Gastrocnemius medialis (tissue), 4 donors: ENCODE measurements at regions not wholly inside any gene's neighbourhood (a gene's known extent, or its start where the extent isn't known, plus 50 kb on each side); places are given as distances from the start of the nearest gene placed in this dataset.

Source experiments
- ATAC-seq, 2 donors: fragments of 150-250 bp; one replicate each; pipeline ENCODE4 v1.9.1; 2016
- DNase-seq, 2 donors: peaks; one replicate each; pipeline ENCODE4 v3.0.0-alpha.2; 2019
- H3K27ac ChIP-seq, 4 donors: fragments of 200-600 bp; sonication (generic); 1 replicate in 1 of 4; 2 replicates in 3 of 4; pipeline ENCODE4 v1.5.1; 2016 to 2018; ENCODE audit warnings: mild to moderate bottlenecking in 2 of 4, moderate library complexity in 1 of 4
- H3K27me3 ChIP-seq, 3 donors: fragments of 200-600 bp; sonication (generic) in 2 of 3; 1 replicate in 1 of 3; 2 replicates in 2 of 3; pipeline versions ENCODE4 v1.5.1 to v1.6.0; 2016 to 2019; ENCODE audit warnings: mild to moderate bottlenecking in 1 of 3, moderate library complexity in 1 of 3
- H3K36me3 ChIP-seq, 2 donors: fragments of 200-600 bp; sonication (generic) in 1 of 2; one replicate each; pipeline ENCODE4 v1.5.1; 2017 to 2018
- H3K4me1 ChIP-seq, 2 donors: fragments of 200-600 bp; sonication (generic) in 1 of 2; one replicate each; pipeline ENCODE4 v1.5.1; 2016 to 2017; ENCODE audit warnings: mild to moderate bottlenecking in 2 of 2
- H3K4me3 ChIP-seq, 4 donors: fragments of 200-600 bp; sonication (generic) in 3 of 4; 1 replicate in 1 of 4; 2 replicates in 3 of 4; pipeline ENCODE4 v1.5.1; 2016 to 2019; ENCODE audit warnings: mild to moderate bottlenecking in 2 of 4
- H3K9me3 ChIP-seq, 3 donors: fragments of 200-600 bp; sonication (generic) in 2 of 3; 1 replicate in 1 of 3; 2 replicates in 2 of 3; pipeline ENCODE4 v1.5.1; 2016 to 2019
- CTCF ChIP-seq, 5 experiments: fragments of 450-650 bp in 3 of 5; fragments of 200-600 bp in 2 of 5; sonication (generic) in 2 of 5; IDR thresholded peaks in 4 of 5; conservative IDR thresholded peaks in 1 of 5; 1 replicate in 4 of 5; 2 replicates in 1 of 5; pipeline ENCODE4 v1.5.1; 2016 to 2019; ENCODE audit warnings: antibody characterized with exemption in 5 of 5, mild to moderate bottlenecking in 3 of 5, moderate library complexity in 3 of 5
- POLR2A ChIP-seq, 2 donors: fragments of 450-650 bp; IDR thresholded peaks; one replicate each; pipeline ENCODE4 v1.6.1; 2017; ENCODE audit warnings: antibody characterized with exemption in 2 of 2, mild to moderate bottlenecking in 2 of 2, moderate library complexity in 2 of 2
- in situ Hi-C, 4 donors: fragments of 200-750 bp; cut with MboI; loops; one replicate each; pipeline versions ENCODE4 v1.15.0 to v1.8.0; 2017; ENCODE audit warnings: low sequenced_read_pairs in 4 of 4
- intact Hi-C: fragments of 100-400 bp; cut with DNase I; formaldehyde crosslinking; loops from one replicate; pipeline ENCODE4 v1.15.1; 2023; ENCODE audit warnings: low total_unique reads

- Histone ChIP-seq H3K4me3 (no peak overlapping the region), H3K9me3 (no peaks in the 10 kb centered on the region), H3K27ac (no peak overlapping the region), H3K36me3 (no peaks in the 10 kb centered on the region), H3K27me3 (no peaks in the 10 kb centered on the region), H3K4me1 (no peaks in the 10 kb centered on the region)
- in situ Hi-C loops, result no loop called here
- intact Hi-C loops, result no loop called here
- DNase-seq (no peak), ATAC-seq (no peak)
- TF ChIP-seq POLR2A (IDR thresholded peaks at IDR 0.05) (no peak), CTCF (IDR thresholded peaks at IDR 0.05 in 4 of 5, conservative IDR thresholded peaks at IDR 0.05 in 1 of 5) (no peak)
Measured at GRCh38 chr16:26601335-26601734, 465.4 kb upstream of the C16orf82 start.

GRCh38 chr16:26605626-26606271 is 461.0 kb upstream of the C16orf82 start:
- Histone ChIP-seq H3K27ac (no peak overlapping the region), H3K4me3 (no peak overlapping the region), H3K27me3 (no peaks in the 10 kb centered on the region), H3K9me3 (no peaks in the 10 kb centered on the region), H3K4me1 (no peaks in the 10 kb centered on the region), H3K36me3 (no peaks in the 10 kb centered on the region)
- in situ Hi-C loops (no loop called here), intact Hi-C loops (no loop called here)
- DNase-seq (no peak), ATAC-seq (no peak)
- TF ChIP-seq CTCF (IDR thresholded peaks at IDR 0.05 in 4 of 5, conservative IDR thresholded peaks at IDR 0.05 in 1 of 5) (no peak), POLR2A (IDR thresholded peaks at IDR 0.05) (no peak)

- TF ChIP-seq POLR2A (IDR thresholded peaks at IDR 0.05) (no peak), CTCF (IDR thresholded peaks at IDR 0.05 in 4 of 5, conservative IDR thresholded peaks at IDR 0.05 in 1 of 5) (no peak)
Measured at GRCh38 chr16:26606381-26607150, 460.2 kb upstream of the C16orf82 start.

GRCh38 chr16:26614237-26614841 is 452.4 kb upstream of the C16orf82 start:
- TF ChIP-seq POLR2A (IDR thresholded peaks at IDR 0.05) (no peak), CTCF (IDR thresholded peaks at IDR 0.05 in 4 of 5, conservative IDR thresholded peaks at IDR 0.05 in 1 of 5) (no peak)
- Histone ChIP-seq H3K27ac (no peak overlapping the region), H3K9me3 (no peaks in the 10 kb centered on the region), H3K36me3 (no peaks in the 10 kb centered on the region), H3K4me1 (no peaks in the 10 kb centered on the region), H3K4me3 (no peak overlapping the region), H3K27me3 (no peaks in the 10 kb centered on the region)
- in situ Hi-C loops (no loop called here), intact Hi-C loops (no loop called here)
- DNase-seq, result no peak
- no peak for ATAC-seq

More at GRCh38 chr16:26606381-26607150, 460.2 kb upstream of the C16orf82 start:
- Histone ChIP-seq H3K36me3 (no peaks in the 10 kb centered on the region), H3K4me3 (no peak overlapping the region), H3K27me3 (no peaks in the 10 kb centered on the region), H3K9me3 (no peaks in the 10 kb centered on the region), H3K27ac (no peak overlapping the region), H3K4me1 (no peaks in the 10 kb centered on the region)
- intact Hi-C loops (no loop called here), in situ Hi-C loops (no loop called here)
- no peak for DNase-seq
- no peak for ATAC-seq
